VCaP (cell line): ENCODE measurements at regions not wholly inside any gene's neighbourhood (a gene's known extent, or its start where the extent isn't known, plus 50 kb on each side); places are given as distances from the start of the nearest gene placed in this dataset.

Experiments used
- H3K27ac ChIP-seq: fragments of 450-650 bp; 2 replicates; pipeline ENCODE4 v1.5.1; 2017
- CTCF ChIP-seq: fragments of 450-650 bp; conservative IDR thresholded peaks from 2 replicates; pipeline ENCODE4 v1.5.1; 2017; ENCODE audit warnings: mild to moderate bottlenecking, moderate library complexity

DNA sequence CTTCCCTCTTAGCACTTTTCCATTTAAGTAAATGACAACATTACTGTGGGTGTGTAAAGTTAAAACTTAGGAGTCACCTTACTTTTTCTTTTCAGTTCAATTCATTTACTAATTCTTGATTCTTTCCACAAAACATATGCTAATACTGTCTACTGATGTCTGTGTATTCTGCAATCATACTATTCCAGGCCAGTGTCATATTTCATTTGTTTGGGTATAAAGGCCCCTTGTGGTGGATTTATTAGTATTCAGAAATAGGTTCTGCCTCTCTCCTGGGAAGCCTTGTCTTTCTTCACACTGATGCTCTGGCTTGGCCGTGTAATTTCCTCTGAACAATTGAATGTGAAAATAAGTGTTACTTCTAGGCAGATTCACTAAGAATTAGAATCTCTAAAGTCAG is 621.9 kb upstream of the SPRY2 start:
- peak; percentile 23; the same call in 1 of the 2 replicates for TF ChIP-seq CTCF
- H3K27ac ChIP-seq, result no peak overlapping the region

DNA sequence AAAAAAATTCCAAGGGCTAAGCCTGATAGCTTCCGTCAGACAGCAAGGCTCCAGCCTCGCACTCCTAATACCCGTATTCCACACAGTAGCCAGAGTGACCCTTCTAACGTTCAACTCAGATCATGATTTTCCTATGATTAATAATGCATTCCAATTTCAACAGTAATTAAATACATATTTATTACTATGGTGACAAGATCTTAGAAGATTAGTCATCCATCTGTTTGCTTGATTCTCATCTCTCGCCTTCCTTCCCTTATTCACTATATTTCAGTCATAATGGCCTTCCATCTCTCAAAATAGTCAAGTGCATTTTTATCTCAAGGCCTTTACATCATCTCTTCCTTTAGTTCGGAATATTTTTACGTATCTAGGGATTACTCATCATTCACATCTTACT is 621.2 kb upstream of the SPRY2 start:
- no peak for TF ChIP-seq CTCF

GRCh38 chr13:80957019-80957655 is 616.2 kb upstream of the SPRY2 start:
- TF ChIP-seq CTCF, result no peak
- no peak overlapping the region for H3K27ac ChIP-seq

More for the DNA sequence above, 621.2 kb upstream of the SPRY2 start:
- no peak overlapping the region for H3K27ac ChIP-seq

- no peak overlapping the region for H3K27ac ChIP-seq
- no peak for TF ChIP-seq CTCF
These were observed 614.6 kb upstream of the SPRY2 start for GRCh38 chr13:80955501-80955900.

GRCh38 chr13:80952158-80952557 is 611.2 kb upstream of the SPRY2 start:
- no peak overlapping the region for H3K27ac ChIP-seq
- no peak for TF ChIP-seq CTCF

DNA sequence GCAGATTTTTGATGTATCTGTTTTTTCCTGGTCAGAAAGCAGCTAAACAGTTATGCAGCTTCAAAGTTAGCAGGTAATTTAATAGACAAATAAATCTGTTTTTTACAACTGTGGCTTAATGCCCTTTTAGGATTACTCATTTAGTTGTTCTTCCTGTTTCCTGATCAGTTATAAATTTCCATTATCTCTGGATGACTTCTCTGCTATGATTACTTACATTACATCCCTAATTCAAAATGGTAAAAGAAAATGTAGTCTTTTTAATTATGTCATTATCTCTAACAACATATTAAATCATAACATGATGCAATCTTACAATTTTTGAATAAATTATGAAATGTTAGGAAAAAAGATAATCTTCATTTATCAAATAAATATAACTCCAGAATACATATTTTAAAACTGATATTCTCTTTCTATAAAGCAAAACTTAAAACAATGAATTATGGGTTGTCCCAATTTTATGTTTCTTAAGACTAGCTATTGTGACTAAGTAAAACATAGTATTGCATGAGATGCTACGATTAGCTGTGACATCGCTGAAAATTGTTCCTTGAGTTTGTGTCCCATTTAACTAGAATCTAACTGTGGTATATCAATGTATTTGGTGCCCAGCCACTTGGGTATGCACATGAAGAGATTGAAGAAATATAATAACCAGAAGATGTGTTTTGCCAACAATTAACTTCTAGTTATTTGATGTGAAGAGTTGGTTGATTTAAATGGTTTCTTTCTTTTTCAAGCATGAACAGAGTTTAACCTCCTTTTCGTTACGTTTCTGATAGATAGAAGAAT is 605.3 kb upstream of the SPRY2 start:
- no peak for TF ChIP-seq CTCF
- no peak overlapping the region for H3K27ac ChIP-seq

DNA sequence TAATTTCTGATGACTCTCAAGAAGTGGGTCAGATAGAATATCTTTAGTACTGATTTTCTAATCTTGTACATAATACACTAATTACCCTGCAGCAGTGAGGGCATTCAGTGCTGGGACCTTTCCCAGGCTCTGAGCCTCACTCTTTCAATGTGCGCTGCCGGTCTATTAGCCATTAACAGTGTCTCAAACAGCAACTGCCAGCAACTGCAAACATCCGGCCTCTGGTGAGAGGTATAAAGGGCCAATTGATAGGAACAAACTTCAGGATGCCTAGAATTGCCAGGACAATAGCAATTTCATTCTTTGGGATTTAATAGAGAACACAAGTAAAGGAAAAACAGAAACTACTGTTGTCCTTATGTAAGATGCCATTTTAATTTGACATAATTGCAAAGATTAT is 604.4 kb upstream of the SPRY2 start:
- no peak for TF ChIP-seq CTCF
- no peak overlapping the region for H3K27ac ChIP-seq
